ENCODE measurements at regions not wholly inside any gene's neighbourhood (a gene's known extent, or its start where the extent isn't known, plus 50 kb on each side); places are given as distances from the start of the nearest gene placed in this dataset.
A peak's percentile ranks its signal among the peaks of the same experiment; 100 is the strongest.

GRCh38 chr7:97470726-97471125 lies 261.2 kb upstream of the TAC1 start:
- DNase-seq, result no peak

GRCh38 chr7:97471491-97471890 lies 260.4 kb upstream of the TAC1 start:
- DNase-seq, result no peak

GRCh38 chr7:97479740-97480290 lies 252.1 kb upstream of the TAC1 start:
- DNase-seq, result no peak

GRCh38 chr7:97480772-97481390 lies 251.0 kb upstream of the TAC1 start:
- DNase-seq, result no peak

GRCh38 chr7:97495487-97495886 lies 236.4 kb upstream of the TAC1 start:
- DNase-seq, result no peak

GRCh38 chr7:97499204-97499603 lies 232.7 kb upstream of the TAC1 start:
- DNase-seq, result peak; percentile 3

GRCh38 chr7:97503367-97504094 lies 228.4 kb upstream of the TAC1 start:
- no peak for DNase-seq

GRCh38 chr7:97506728-97507127 lies 225.2 kb upstream of the TAC1 start:
- DNase-seq, result no peak

GRCh38 chr7:97512441-97513207 lies 219.3 kb upstream of the TAC1 start:
- no peak for DNase-seq

- DNase-seq, result no peak
These were observed 218.6 kb upstream of the TAC1 start for GRCh38 chr7:97513326-97513725.

- DNase-seq, result no peak
These were observed 190.7 kb upstream of the TAC1 start for GRCh38 chr7:97541188-97541587.

GRCh38 chr7:97555857-97556421 lies 175.9 kb upstream of the TAC1 start:
- DNase-seq, result no peak

GRCh38 chr7:97565665-97566064 lies 166.2 kb upstream of the TAC1 start:
- DNase-seq, result no peak

- no peak for DNase-seq
These were observed 158.8 kb upstream of the TAC1 start for GRCh38 chr7:97573065-97573464.

GRCh38 chr7:97576043-97576442 lies 155.8 kb upstream of the TAC1 start:
- no peak for DNase-seq

- DNase-seq, result no peak
These were observed 153.7 kb upstream of the TAC1 start for GRCh38 chr7:97578225-97578624.

GRCh38 chr7:97580205-97580604 lies 151.7 kb upstream of the TAC1 start:
- no peak for DNase-seq

GRCh38 chr7:97595439-97595838 lies 136.4 kb upstream of the TAC1 start:
- no peak for DNase-seq

GRCh38 chr7:97601931-97602457 lies 129.9 kb upstream of the TAC1 start:
- no peak for DNase-seq

GRCh38 chr7:97620495-97620894 lies 111.4 kb upstream of the TAC1 start:
- DNase-seq, result no peak

- DNase-seq, result no peak
These were observed 108.6 kb upstream of the TAC1 start for GRCh38 chr7:97623333-97623732.

- no peak for DNase-seq
These were observed 101.8 kb upstream of the TAC1 start for GRCh38 chr7:97630116-97630515.

GRCh38 chr7:97635622-97636021 lies 96.3 kb upstream of the TAC1 start:
- no peak for DNase-seq
